ENCODE measurements at regions not wholly inside any gene's neighbourhood (a gene's known extent, or its start where the extent isn't known, plus 50 kb on each side); places are given as distances from the start of the nearest gene placed in this dataset.

DNA sequence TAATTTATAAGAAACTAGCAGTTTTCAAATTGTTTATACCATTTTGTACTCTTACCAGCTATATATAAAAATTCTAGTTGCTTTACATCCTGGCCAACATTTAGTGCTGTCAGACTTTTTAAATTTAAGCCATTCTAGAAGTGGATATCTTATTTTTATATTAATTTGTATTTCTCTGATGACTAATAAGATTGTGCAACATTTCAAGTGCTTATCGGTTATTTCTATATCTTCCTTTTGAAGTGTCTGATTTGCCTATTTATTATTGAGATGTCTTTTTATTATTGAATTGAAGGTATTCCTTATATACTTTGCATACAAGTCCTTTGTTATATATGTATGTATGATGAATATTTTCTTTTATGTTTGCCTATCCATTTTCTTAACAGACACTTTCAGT lies 324.0 kb downstream of the ELAVL2 start:
- Histone ChIP-seq H3K27ac (no peak overlapping the region), H3K79me2 (ENCODE audit: low read depth) (no peaks in the 10 kb centered on the region), H3F3A (ENCODE audit: low read depth) (no peaks in the 10 kb centered on the region), H3K4me2 (no peak overlapping the region), H3K36me3 (no peaks in the 10 kb centered on the region), H3K9ac (no peak overlapping the region), H4K20me1 (ENCODE audit: low read depth) (no peaks in the 10 kb centered on the region), H3K4me3 (no peak overlapping the region), H3K27me3 (no peaks in the 10 kb centered on the region), H2AFZ (replicated peaks) (no peak overlapping the region), H3K4me1 (no peaks in the 10 kb centered on the region), H3K9me3 (ENCODE audit: low read depth) (peaks cover 3% of the 10 kb centered on the region)
- DNase-seq (ENCODE audit: low spot score) = no peak
- peaks cover 5% of the 10 kb centered on the region for H3K27me3 Mint-ChIP-seq (ENCODE audit: insufficient read depth, low read depth)
- no peak for TF ChIP-seq EZH2phosphoT487 (IDR thresholded peaks at IDR 0.05)
- TF ChIP-seq, protein P1, sequence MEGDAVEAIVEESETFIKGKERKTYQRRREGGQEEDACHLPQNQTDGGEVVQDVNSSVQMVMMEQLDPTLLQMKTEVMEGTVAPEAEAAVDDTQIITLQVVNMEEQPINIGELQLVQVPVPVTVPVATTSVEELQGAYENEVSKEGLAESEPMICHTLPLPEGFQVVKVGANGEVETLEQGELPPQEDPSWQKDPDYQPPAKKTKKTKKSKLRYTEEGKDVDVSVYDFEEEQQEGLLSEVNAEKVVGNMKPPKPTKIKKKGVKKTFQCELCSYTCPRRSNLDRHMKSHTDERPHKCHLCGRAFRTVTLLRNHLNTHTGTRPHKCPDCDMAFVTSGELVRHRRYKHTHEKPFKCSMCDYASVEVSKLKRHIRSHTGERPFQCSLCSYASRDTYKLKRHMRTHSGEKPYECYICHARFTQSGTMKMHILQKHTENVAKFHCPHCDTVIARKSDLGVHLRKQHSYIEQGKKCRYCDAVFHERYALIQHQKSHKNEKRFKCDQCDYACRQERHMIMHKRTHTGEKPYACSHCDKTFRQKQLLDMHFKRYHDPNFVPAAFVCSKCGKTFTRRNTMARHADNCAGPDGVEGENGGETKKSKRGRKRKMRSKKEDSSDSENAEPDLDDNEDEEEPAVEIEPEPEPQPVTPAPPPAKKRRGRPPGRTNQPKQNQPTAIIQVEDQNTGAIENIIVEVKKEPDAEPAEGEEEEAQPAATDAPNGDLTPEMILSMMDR (IDR thresholded peaks at IDR 0.05) = no peak
- TF ChIP-seq EZH2 (IDR thresholded peaks at IDR 0.05) = no peak
- H3K4me3 Mint-ChIP-seq = no peak overlapping the region
- H3K9me3 Mint-ChIP-seq = peaks cover 1% of the 10 kb centered on the region
- peaks cover 6% of the 10 kb centered on the region for H3K4me1 Mint-ChIP-seq
- peaks cover 2% of the 10 kb centered on the region for H3K36me3 Mint-ChIP-seq
- H3K27ac Mint-ChIP-seq = no peak overlapping the region

- H4K20me1 ChIP-seq (ENCODE audit: low read depth) = no peaks in the 10 kb centered on the region
- no peaks in the 10 kb centered on the region for H3K36me3 ChIP-seq
- DNase-seq (ENCODE audit: low spot score) = no peak
- peaks cover 12% of the 10 kb centered on the region for H3K4me1 Mint-ChIP-seq
- H3K27ac Mint-ChIP-seq = no peak overlapping the region
- no peak overlapping the region for H3K9ac ChIP-seq
- no peak overlapping the region for H2AFZ ChIP-seq (replicated peaks)
- no peak overlapping the region for H3K4me3 ChIP-seq
- TF ChIP-seq, protein P1 (IDR thresholded peaks at IDR 0.05) = no peak
- no peak for TF ChIP-seq EZH2phosphoT487 (IDR thresholded peaks at IDR 0.05)
- TF ChIP-seq EZH2 (IDR thresholded peaks at IDR 0.05) = no peak
- H3K4me2 ChIP-seq = no peak overlapping the region
- H3K27me3 Mint-ChIP-seq (ENCODE audit: insufficient read depth, low read depth) = no peaks in the 10 kb centered on the region
- H3K9me3 Mint-ChIP-seq = peaks cover 5% of the 10 kb centered on the region
- no peak overlapping the region for H3K27ac ChIP-seq
- no peaks in the 10 kb centered on the region for H3K79me2 ChIP-seq (ENCODE audit: low read depth)
- no peak overlapping the region for H3K4me3 Mint-ChIP-seq
- H3K27me3 ChIP-seq = no peaks in the 10 kb centered on the region
- H3K36me3 Mint-ChIP-seq = no peaks in the 10 kb centered on the region
- no peaks in the 10 kb centered on the region for H3F3A ChIP-seq (ENCODE audit: low read depth)
- H3K9me3 ChIP-seq (ENCODE audit: low read depth) = no peaks in the 10 kb centered on the region
- peaks cover 8% of the 10 kb centered on the region for H3K4me1 ChIP-seq
Measured at GRCh38 chr9:23522952-23523351, 303.1 kb downstream of the ELAVL2 start.

DNA sequence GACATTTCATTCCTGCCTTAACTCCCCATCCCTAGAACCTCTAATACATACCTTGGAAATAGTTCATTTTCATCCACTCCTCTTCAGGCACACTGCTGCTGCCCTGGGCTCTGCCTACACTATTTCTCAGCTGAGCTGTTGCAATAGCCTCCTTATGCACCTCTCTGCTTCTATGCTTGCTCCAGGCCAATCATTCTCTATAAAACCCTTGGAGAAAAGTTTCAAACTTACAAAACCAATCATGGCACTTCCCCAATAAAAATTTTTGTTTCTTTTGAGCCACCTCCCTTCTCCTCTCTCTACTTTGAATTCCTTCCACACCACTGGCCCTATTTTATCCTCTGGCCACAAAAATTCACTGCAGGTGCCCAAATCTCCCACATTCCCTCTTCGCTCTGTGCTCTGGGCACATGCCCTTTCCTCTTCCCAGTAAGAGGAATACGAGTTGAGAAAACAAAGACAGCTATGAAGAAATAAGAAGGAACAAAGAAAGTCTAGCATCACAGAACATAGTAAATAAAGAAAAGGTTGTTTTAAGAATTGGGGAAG lies 301.4 kb downstream of the ELAVL2 start:
- Mint-ChIP-seq H3K4me3 (no peak overlapping the region), H3K27me3 (ENCODE audit: insufficient read depth, low read depth) (no peaks in the 10 kb centered on the region), H3K27ac (no peak overlapping the region), H3K36me3 (no peaks in the 10 kb centered on the region), H3K4me1 (peaks cover 12% of the 10 kb centered on the region), H3K9me3 (peaks cover 4% of the 10 kb centered on the region)
- Histone ChIP-seq H3K4me2 (no peak overlapping the region), H3K4me3 (no peak overlapping the region), H2AFZ (replicated peaks) (peak overlapping the region; percentile 80), H3K4me1 (peaks cover 8% of the 10 kb centered on the region), H4K20me1 (ENCODE audit: low read depth) (no peaks in the 10 kb centered on the region), H3K9me3 (ENCODE audit: low read depth) (no peaks in the 10 kb centered on the region), H3F3A (ENCODE audit: low read depth) (no peaks in the 10 kb centered on the region), H3K36me3 (no peaks in the 10 kb centered on the region), H3K27me3 (no peaks in the 10 kb centered on the region), H3K9ac (no peak overlapping the region), H3K27ac (no peak overlapping the region), H3K79me2 (ENCODE audit: low read depth) (no peaks in the 10 kb centered on the region)
- no peak for DNase-seq (ENCODE audit: low spot score)
- TF ChIP-seq, protein P1 (IDR thresholded peaks at IDR 0.05) = no peak
- TF ChIP-seq EZH2 (IDR thresholded peaks at IDR 0.05) (no peak), EZH2phosphoT487 (IDR thresholded peaks at IDR 0.05) (no peak)

Data from neural progenitor cell (in vitro differentiated cells).